GM12864 (cell line): ENCODE measurements at regions not wholly inside any gene's neighbourhood (a gene's known extent, or its start where the extent isn't known, plus 50 kb on each side); places are given as distances from the start of the nearest gene placed in this dataset.
A peak's percentile ranks its signal among the peaks of the same experiment; 100 is the strongest.
"Not testable (repeated sequence)": the region's sequence is repeated elsewhere in the genome, so short reads cannot be mapped to it uniquely, and the experiment has no call there.

Experiments
- DNase-seq: peaks from one replicate; pipeline ENCODE4 v3.0.0-alpha.2; 2011; ENCODE audit warnings: low read depth
- H3K4me3 ChIP-seq: 2 replicates; pipeline ENCODE4 v1.5.1; 2011; ENCODE audit warnings: mild to moderate bottlenecking, low read depth, low read length, control low read depth
- TF ChIP-seq, protein P1 (sequence below): IDR thresholded peaks from 2 replicates; pipeline ENCODE4 v1.5.1; 2011; ENCODE audit warnings: low read depth, mild to moderate bottlenecking, moderate library complexity, low read length, control low read depth, inconsistent platforms; ENCODE audit errors: missing control alignments

DNA sequence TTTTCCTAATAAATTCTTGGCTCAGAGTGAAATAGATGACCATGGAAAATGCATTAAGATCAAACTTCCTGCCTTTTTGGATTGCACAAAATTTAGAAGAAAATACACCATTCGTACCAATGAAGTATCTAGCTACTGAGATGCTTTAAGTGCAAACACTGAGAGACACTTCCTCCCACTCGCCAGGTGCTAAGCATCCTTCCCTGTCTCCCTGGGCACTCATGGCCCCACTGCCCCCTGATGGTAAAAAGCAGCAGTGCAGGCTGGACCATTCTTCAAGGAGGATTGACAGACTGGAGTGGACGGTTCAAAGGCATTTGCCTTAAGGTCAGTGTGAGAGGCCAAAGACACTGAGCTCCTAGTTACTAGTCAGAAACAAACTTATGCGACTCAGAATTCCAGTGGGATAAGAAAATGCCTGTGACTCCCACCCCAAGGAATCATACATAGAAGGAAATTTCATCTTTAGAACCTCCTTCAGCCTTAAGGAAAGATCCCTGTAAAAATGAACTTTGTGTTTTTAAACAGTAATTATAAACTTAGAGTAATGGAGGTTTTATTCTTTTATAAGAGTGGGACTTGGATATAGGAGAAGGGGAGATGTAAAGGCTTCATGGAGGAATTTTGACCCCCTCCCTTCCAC is 86.0 kb upstream of the SLC30A5 start:
- TF ChIP-seq, protein P1, sequence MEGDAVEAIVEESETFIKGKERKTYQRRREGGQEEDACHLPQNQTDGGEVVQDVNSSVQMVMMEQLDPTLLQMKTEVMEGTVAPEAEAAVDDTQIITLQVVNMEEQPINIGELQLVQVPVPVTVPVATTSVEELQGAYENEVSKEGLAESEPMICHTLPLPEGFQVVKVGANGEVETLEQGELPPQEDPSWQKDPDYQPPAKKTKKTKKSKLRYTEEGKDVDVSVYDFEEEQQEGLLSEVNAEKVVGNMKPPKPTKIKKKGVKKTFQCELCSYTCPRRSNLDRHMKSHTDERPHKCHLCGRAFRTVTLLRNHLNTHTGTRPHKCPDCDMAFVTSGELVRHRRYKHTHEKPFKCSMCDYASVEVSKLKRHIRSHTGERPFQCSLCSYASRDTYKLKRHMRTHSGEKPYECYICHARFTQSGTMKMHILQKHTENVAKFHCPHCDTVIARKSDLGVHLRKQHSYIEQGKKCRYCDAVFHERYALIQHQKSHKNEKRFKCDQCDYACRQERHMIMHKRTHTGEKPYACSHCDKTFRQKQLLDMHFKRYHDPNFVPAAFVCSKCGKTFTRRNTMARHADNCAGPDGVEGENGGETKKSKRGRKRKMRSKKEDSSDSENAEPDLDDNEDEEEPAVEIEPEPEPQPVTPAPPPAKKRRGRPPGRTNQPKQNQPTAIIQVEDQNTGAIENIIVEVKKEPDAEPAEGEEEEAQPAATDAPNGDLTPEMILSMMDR, result peak; percentile 96
- H3K4me3 ChIP-seq, result no peak overlapping the region
- peak; percentile 49 for DNase-seq

DNA sequence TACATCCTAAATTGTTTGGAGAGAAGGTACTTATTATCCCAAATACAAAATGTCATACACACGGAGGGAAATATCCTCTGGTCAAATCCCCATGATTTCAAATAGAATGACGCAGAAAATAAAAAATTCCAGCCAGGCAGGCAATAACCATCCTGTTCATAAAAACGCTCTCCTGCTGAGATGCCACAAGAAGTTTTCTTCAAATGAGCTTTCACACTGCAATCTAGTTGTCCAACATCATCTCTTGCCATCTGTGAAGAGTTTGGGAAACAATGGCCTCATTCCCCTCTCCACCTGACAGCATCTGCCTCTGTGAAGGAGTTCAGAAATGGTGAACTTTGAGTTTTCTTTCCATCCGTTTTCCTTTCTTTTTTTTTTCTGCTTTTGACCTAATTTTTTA is 83.3 kb upstream of the SLC30A5 start:
- DNase-seq, result no peak
- TF ChIP-seq, protein P1, result no peak
- no peak overlapping the region for H3K4me3 ChIP-seq

DNA sequence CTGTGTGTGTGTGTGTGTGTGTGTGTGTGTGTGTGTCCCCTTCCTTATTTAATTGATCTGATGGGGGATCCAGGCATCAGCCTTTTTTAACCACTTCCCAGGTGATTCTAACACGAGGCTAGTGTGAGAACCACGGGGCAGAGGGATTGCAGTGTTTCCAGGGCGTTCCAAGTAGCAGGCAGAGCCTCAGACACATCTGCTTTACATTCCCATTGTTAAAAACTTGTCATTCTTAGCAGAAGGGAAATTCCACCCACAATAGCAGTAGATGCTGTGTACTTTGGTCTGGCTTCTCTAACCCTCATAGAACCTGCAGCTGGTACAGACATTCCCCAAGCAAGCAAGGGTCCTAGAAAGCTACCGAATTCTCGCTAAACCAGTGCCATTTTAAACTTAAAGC is 81.9 kb upstream of the SLC30A5 start:
- H3K4me3 ChIP-seq, result no peak overlapping the region
- DNase-seq, result no peak
- TF ChIP-seq, protein P1, result no peak

DNA sequence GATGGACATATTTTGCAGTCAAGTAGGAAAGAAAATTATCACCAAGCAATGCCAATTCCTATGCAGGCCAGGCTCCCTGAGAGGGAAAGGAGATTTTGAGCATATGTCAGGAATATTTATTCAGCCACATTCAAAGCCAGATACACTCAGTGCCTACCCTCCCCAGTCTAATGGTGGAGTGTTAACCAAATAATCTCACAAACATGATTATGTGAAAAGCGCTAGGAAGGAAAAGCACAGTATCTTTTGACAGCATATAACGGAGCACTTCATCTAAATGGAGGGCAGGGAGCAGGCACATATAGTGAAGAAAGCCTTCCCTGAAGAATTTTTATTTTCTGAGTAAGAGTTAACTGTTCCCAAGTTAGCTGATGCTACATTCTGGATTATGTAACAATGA is 80.3 kb upstream of the SLC30A5 start:
- TF ChIP-seq, protein P1, result no peak
- no peak overlapping the region for H3K4me3 ChIP-seq
- no peak for DNase-seq

DNA sequence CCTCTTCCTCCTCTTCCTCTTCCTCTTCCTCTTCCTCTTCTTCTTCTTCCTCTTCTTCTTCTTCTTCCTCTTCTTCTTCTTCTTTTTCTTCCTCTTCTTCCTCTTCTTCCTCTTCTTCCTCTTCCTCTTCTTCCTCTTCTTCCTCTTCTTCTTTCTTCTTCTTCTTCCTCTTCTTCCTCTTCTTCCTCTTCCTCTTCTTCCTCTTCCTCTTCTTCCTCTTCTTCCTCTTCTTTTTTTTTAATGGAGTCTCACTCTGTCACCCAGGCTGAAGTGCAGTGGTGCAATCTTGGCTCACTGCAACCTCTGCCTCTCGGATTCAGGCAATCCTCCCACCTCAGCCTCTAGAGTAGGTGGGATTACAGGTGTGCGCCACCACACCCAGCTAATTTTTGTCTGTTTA is 79.8 kb upstream of the SLC30A5 start:
- not testable (repeated sequence) for H3K4me3 ChIP-seq, DNase-seq

DNA sequence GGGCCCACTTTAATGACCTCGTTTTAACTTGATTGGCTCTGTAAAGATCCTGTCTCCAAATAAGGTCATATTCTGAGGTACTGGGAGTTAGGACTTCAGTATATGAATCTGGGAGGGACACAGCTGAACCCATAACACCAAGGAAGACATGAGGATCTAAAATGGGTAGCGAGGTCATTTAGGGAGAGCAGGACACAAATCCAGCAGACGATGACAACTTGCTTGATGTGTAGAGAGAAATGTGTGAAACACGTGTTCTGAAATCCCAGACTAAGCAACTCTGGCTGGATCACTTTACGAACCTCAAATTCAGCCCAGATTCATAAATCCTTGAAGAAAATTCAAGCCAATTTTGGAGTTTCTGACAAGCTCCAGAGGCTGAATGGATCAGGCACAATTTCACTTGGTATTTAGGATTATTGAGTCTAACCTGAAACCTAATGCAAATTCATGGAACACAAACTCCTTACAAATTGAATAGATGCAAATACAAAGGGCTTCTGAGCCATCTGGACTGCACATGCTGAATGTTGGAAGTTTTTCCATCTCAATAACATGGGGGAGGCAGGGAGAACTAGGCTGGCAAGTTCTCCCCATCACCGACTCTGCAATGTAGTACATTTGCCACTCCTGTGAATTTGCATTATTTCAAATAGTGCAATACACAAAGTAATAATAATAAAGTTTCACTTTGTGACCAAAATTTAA is 74.0 kb upstream of the SLC30A5 start:
- DNase-seq, result no peak
- H3K4me3 ChIP-seq, result no peak overlapping the region
- TF ChIP-seq, protein P1, result no peak

DNA sequence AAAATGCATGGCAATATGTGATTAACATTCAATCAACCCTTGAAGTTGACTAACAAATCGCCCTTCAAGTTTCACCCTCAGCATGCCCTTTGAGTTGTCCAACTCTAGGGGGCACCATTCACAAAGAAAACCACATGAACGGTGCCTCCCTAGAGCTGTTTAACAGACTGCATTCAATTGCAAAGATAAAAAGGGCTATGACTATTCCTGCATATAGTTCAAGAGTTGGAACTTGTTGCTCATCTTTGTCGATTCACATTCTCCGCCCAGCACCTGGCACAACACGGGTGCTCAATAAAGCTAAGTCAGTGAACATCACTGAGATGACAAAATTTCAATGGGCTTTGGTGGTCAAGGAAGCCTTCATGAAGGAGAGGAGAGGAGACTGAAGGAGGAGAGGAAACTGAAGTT is 69.6 kb upstream of the SLC30A5 start:
- peak; percentile 34 for DNase-seq
- no peak overlapping the region for H3K4me3 ChIP-seq
- TF ChIP-seq, protein P1, result peak; percentile 57
